Natural killer cell (primary cell): ENCODE measurements at regions not wholly inside any gene's neighbourhood (a gene's known extent, or its start where the extent isn't known, plus 50 kb on each side); places are given as distances from the start of the nearest gene placed in this dataset.
"Not testable (repeated sequence)": the region's sequence is repeated elsewhere in the genome, so short reads cannot be mapped to it uniquely, and the experiment has no call there.

Source experiments
- ATAC-seq, 3 donors: fragments of 150-1000 bp in 2 of 3; fragments of 200-7000 bp in 1 of 3; cut with Tn5 transposase; 1 replicate in 1 of 3; 2 replicates in 2 of 3; pipeline ENCODE4 v1.10.0; 2021; ENCODE audit warnings: mild to moderate bottlenecking in 2 of 3, moderate library complexity in 2 of 3
- DNase-seq, 2 donors: peaks; one replicate each; pipeline versions ENCODE4 v3.0.0 to v3.0.0-alpha.2; 2013 to 2021; ENCODE audit warnings: mixed read lengths in 1 of 2
- H3K27ac ChIP-seq: one replicate; pipeline ENCODE4 v1.5.1; 2013; ENCODE audit warnings: mild to moderate bottlenecking, low read length
- H3K27me3 ChIP-seq: one replicate; pipeline ENCODE4 v1.6.1; 2013; ENCODE audit warnings: low read length; ENCODE audit not compliant: control insufficient read depth, insufficient read depth
- H3K36me3 ChIP-seq: one replicate; pipeline ENCODE4 v1.6.1; 2013; ENCODE audit warnings: low read length; ENCODE audit not compliant: control insufficient read depth, insufficient read depth
- H3K4me1 ChIP-seq: one replicate; pipeline ENCODE4 v1.6.1; 2013; ENCODE audit warnings: low read length; ENCODE audit not compliant: control insufficient read depth, insufficient read depth
- H3K4me3 ChIP-seq: one replicate; pipeline ENCODE4 v1.5.1; 2013; ENCODE audit warnings: low read length
- H3K9me3 ChIP-seq: one replicate; pipeline ENCODE4 v1.6.1; 2013; ENCODE audit warnings: low read length; ENCODE audit not compliant: control insufficient read depth, insufficient read depth
- H3K27ac Mint-ChIP-seq, 2 donors: one replicate each; pipeline ENCODE4 v1.8.0; 2022; ENCODE audit warnings: mild to moderate bottlenecking in 2 of 2, mixed read lengths in 2 of 2, moderate library complexity in 1 of 2
- H3K27me3 Mint-ChIP-seq, 2 donors: one replicate each; pipeline ENCODE4 v1.8.0; 2022; ENCODE audit warnings: low read depth in 2 of 2, mixed read lengths in 2 of 2
- H3K36me3 Mint-ChIP-seq: one replicate; pipeline ENCODE4 v1.8.0; 2022; ENCODE audit warnings: mixed read lengths
- H3K4me1 Mint-ChIP-seq, 2 donors: one replicate each; pipeline ENCODE4 v1.8.0; 2022; ENCODE audit warnings: mixed read lengths in 2 of 2
- H3K4me3 Mint-ChIP-seq: one replicate; pipeline ENCODE4 v1.8.0; 2022; ENCODE audit warnings: mild to moderate bottlenecking, moderate library complexity, mixed read lengths
- H3K9me3 Mint-ChIP-seq, 2 donors: one replicate each; pipeline ENCODE4 v1.8.0; 2022; ENCODE audit warnings: mixed read lengths in 2 of 2
- CTCF ChIP-seq: fragments of 200-600 bp; IDR thresholded peaks from one replicate; pipeline ENCODE4 v1.8.0; 2022; ENCODE audit warnings: antibody characterized with exemption
- WGBS: methylation state at CpG from one replicate; pipeline ENCODE4 v1.1.7; 2013; ENCODE audit warnings: missing lambda C conversion rate; ENCODE audit not compliant: insufficient coverage; 5-methylcytosine and 5-hydroxymethylcytosine counted together
- intact Hi-C: fragments of 100-400 bp; cut with micrococcal nuclease; formaldehyde crosslinking; loops from one replicate; pipeline ENCODE4 v1.14.2; 2022

GRCh38 chr17:21774263-21774662, 81.9 kb downstream of the KCNJ18 start:
- H3K27ac Mint-ChIP-seq, result no peak overlapping the region
- intact Hi-C loops, result no loop called here
- Histone ChIP-seq H3K27me3 (no peaks in the 10 kb centered on the region), H3K9me3 (no peaks in the 10 kb centered on the region), H3K4me1 (no peaks in the 10 kb centered on the region), H3K4me3 (no peak overlapping the region), H3K27ac (no peak overlapping the region), H3K36me3 (no peaks in the 10 kb centered on the region)
- peaks cover 0 to 2% of the 10 kb centered on the region in 2 donors for H3K9me3 Mint-ChIP-seq
- H3K36me3 Mint-ChIP-seq, result no peaks in the 10 kb centered on the region
- H3K27me3 Mint-ChIP-seq, result no peaks in the 10 kb centered on the region
- DNase-seq (no peak), ATAC-seq (no peak)
- H3K4me3 Mint-ChIP-seq, result no peak overlapping the region
- no peaks in the 10 kb centered on the region for H3K4me1 Mint-ChIP-seq
- WGBS, result 82% methylated on average over 7 of the region's 7 CpGs
- no peak for TF ChIP-seq CTCF

- H3K4me1 ChIP-seq, H3K36me3 ChIP-seq, H3K27me3 ChIP-seq, H3K4me3 Mint-ChIP-seq, ATAC-seq, intact Hi-C loops, H3K36me3 Mint-ChIP-seq, H3K27ac Mint-ChIP-seq, H3K9me3 ChIP-seq, H3K4me1 Mint-ChIP-seq, H3K9me3 Mint-ChIP-seq, DNase-seq, H3K4me3 ChIP-seq, H3K27me3 Mint-ChIP-seq, H3K27ac ChIP-seq: not testable (repeated sequence)
- 73% methylated on average over 8 of the region's 8 CpGs for WGBS
Measured at GRCh38 chr17:21775566-21775965, 83.2 kb downstream of the KCNJ18 start.

- H3K27ac ChIP-seq, intact Hi-C loops: not testable (repeated sequence)
- WGBS, result 75% methylated on average over 7 of the region's 12 CpGs
Measured at GRCh38 chr17:21776921-21777320, 84.6 kb downstream of the KCNJ18 start.

GRCh38 chr17:21778866-21779265, 86.5 kb downstream of the KCNJ18 start:
- H3K27ac Mint-ChIP-seq, H3K27me3 Mint-ChIP-seq, H3K4me3 ChIP-seq, H3K27me3 ChIP-seq, H3K9me3 ChIP-seq, DNase-seq, H3K9me3 Mint-ChIP-seq, ATAC-seq, H3K36me3 ChIP-seq, intact Hi-C loops, H3K27ac ChIP-seq, H3K4me3 Mint-ChIP-seq, H3K36me3 Mint-ChIP-seq, H3K4me1 Mint-ChIP-seq, H3K4me1 ChIP-seq: not testable (repeated sequence)
- 88% methylated on average over 1 of the region's 2 CpGs for WGBS

More at GRCh38 chr17:21776921-21777320, 84.6 kb downstream of the KCNJ18 start:
- H3K27ac Mint-ChIP-seq, H3K4me1 ChIP-seq, ATAC-seq, H3K27me3 Mint-ChIP-seq, H3K4me1 Mint-ChIP-seq, H3K36me3 ChIP-seq, H3K9me3 ChIP-seq, H3K27me3 ChIP-seq, H3K4me3 ChIP-seq, H3K36me3 Mint-ChIP-seq, H3K4me3 Mint-ChIP-seq, DNase-seq, H3K9me3 Mint-ChIP-seq: not testable (repeated sequence)

GRCh38 chr17:21780293-21780888, 88.1 kb downstream of the KCNJ18 start:
- H3K27me3 Mint-ChIP-seq, H3K4me3 ChIP-seq, H3K9me3 ChIP-seq, intact Hi-C loops, H3K36me3 ChIP-seq, DNase-seq, H3K36me3 Mint-ChIP-seq, H3K4me1 Mint-ChIP-seq, H3K4me3 Mint-ChIP-seq, H3K27ac ChIP-seq, H3K27ac Mint-ChIP-seq, H3K27me3 ChIP-seq, H3K9me3 Mint-ChIP-seq, H3K4me1 ChIP-seq: not testable (repeated sequence)
- WGBS, result 100% methylated on average over 2 of the region's 8 CpGs
- peak in 1 of 3 donors; percentile 38 for ATAC-seq

- H3K27me3 Mint-ChIP-seq, intact Hi-C loops, H3K9me3 Mint-ChIP-seq, H3K36me3 ChIP-seq, H3K4me1 Mint-ChIP-seq, DNase-seq, H3K27ac Mint-ChIP-seq, H3K36me3 Mint-ChIP-seq, H3K4me3 Mint-ChIP-seq, H3K9me3 ChIP-seq, H3K4me3 ChIP-seq, H3K27me3 ChIP-seq, H3K4me1 ChIP-seq, H3K27ac ChIP-seq: not testable (repeated sequence)
- ATAC-seq, result peak in 1 of 3 donors; percentile 19
- WGBS, result 61% methylated on average over 4 of the region's 5 CpGs
Measured at GRCh38 chr17:21780919-21781665, 88.8 kb downstream of the KCNJ18 start.

GRCh38 chr17:21781666-21782024, 89.3 kb downstream of the KCNJ18 start:
- intact Hi-C loops, H3K4me1 ChIP-seq, H3K4me3 Mint-ChIP-seq, H3K9me3 ChIP-seq, H3K27ac ChIP-seq, H3K36me3 ChIP-seq, H3K4me3 ChIP-seq, DNase-seq, H3K27me3 ChIP-seq, H3K9me3 Mint-ChIP-seq, H3K27me3 Mint-ChIP-seq, H3K36me3 Mint-ChIP-seq, H3K4me1 Mint-ChIP-seq, H3K27ac Mint-ChIP-seq: not testable (repeated sequence)
- 63% methylated on average over 9 of the region's 9 CpGs for WGBS
- ATAC-seq, result peak in 1 of 3 donors; percentile 48
